SK-N-SH treated with all-trans-retinoic acid at 6 μM for 48 hours (cell line): ENCODE measurements at regions not wholly inside any gene's neighbourhood (a gene's known extent, or its start where the extent isn't known, plus 50 kb on each side); places are given as distances from the start of the nearest gene placed in this dataset.

Experiments
- ATAC-seq: fragments of 200-7000 bp; cut with Tn5 transposase; 3 replicates; pipeline ENCODE4 v1.9.1; 2020; ENCODE audit warnings: mild to moderate bottlenecking, moderate library complexity
- ARNTL ChIP-seq: fragments of 450-650 bp; formaldehyde crosslinking; IDR thresholded peaks from 2 replicates; pipeline ENCODE4 v1.5.0; 2020; ENCODE audit warnings: low read depth, mild to moderate bottlenecking, moderate library complexity, borderline replicate concordance
- BACH2 ChIP-seq: fragments of 250-450 bp; sonication (Bioruptor Pico); IDR thresholded peaks from 2 replicates; pipeline ENCODE4 v1.9.0; 2021; ENCODE audit warnings: mild to moderate bottlenecking, borderline replicate concordance
- ESRRG ChIP-seq: fragments of 250-450 bp; sonication (Bioruptor Pico); IDR thresholded peaks from 2 replicates; pipeline ENCODE4 v1.6.1; 2021; ENCODE audit warnings: mild to moderate bottlenecking
- GLIS3 ChIP-seq: fragments of 250-450 bp; sonication (Bioruptor Pico); IDR thresholded peaks from 2 replicates; pipeline ENCODE4 v1.5.0; 2020; ENCODE audit warnings: mild to moderate bottlenecking, moderate library complexity
- ISL1 ChIP-seq: fragments of 250-450 bp; sonication (Bioruptor Pico); IDR thresholded peaks from 2 replicates; pipeline ENCODE4 v2.1.2; 2022; ENCODE audit warnings: mild to moderate bottlenecking, moderate library complexity
- OSR1 ChIP-seq: fragments of 250-450 bp; sonication (Bioruptor Pico); IDR thresholded peaks from 2 replicates; pipeline ENCODE4 v1.8.0; 2022; ENCODE audit warnings: moderate library complexity, mild to moderate bottlenecking, inconsistent platforms
- PATZ1 ChIP-seq: fragments of 250-450 bp; sonication (Bioruptor Pico); IDR thresholded peaks from 2 replicates; pipeline ENCODE4 v1.8.0; 2020; ENCODE audit warnings: mild to moderate bottlenecking, moderate library complexity, borderline replicate concordance
- PPARA ChIP-seq: fragments of 250-450 bp; sonication (Bioruptor Pico); IDR thresholded peaks from 2 replicates; pipeline ENCODE4 v1.5.0; 2020; ENCODE audit warnings: mild to moderate bottlenecking, borderline replicate concordance
- RARB ChIP-seq: fragments of 250-450 bp; sonication (Bioruptor Pico); IDR thresholded peaks from 2 replicates; pipeline ENCODE4 v1.8.0; 2021; ENCODE audit warnings: mild to moderate bottlenecking, moderate library complexity
- SNAI2 ChIP-seq: fragments of 250-450 bp; sonication (Bioruptor Pico); IDR thresholded peaks from 2 replicates; pipeline ENCODE4 v1.5.0; 2020; ENCODE audit warnings: mild to moderate bottlenecking, moderate library complexity
- TCF4 ChIP-seq: fragments of 250-450 bp; sonication (Bioruptor Pico); IDR thresholded peaks from 2 replicates; pipeline ENCODE4 v1.8.0; 2021; ENCODE audit warnings: mild to moderate bottlenecking, moderate library complexity, borderline replicate concordance
- TOX ChIP-seq: fragments of 250-450 bp; sonication (Bioruptor Pico); IDR thresholded peaks from 2 replicates; pipeline ENCODE4 v1.8.0; 2021; ENCODE audit warnings: mild to moderate bottlenecking, moderate library complexity, borderline replicate concordance
- ZFP3 ChIP-seq: fragments of 250-450 bp; sonication (Bioruptor Pico); IDR thresholded peaks from 2 replicates; pipeline ENCODE4 v1.5.0; 2020; ENCODE audit warnings: mild to moderate bottlenecking, moderate library complexity
- ZFP30 ChIP-seq: fragments of 450-650 bp; formaldehyde crosslinking; IDR thresholded peaks from 2 replicates; pipeline ENCODE4 v1.5.0; 2022; ENCODE audit warnings: mild to moderate bottlenecking, moderate library complexity
- ZNF565 ChIP-seq: fragments of 450-650 bp; formaldehyde crosslinking; conservative IDR thresholded peaks from 2 replicates; pipeline ENCODE4 v1.5.0; 2020; ENCODE audit warnings: low read depth, mild to moderate bottlenecking, moderate library complexity
- ZNF70 ChIP-seq: fragments of 450-650 bp; formaldehyde crosslinking; IDR thresholded peaks from 2 replicates; pipeline ENCODE4 v1.5.0; 2020; ENCODE audit warnings: mild to moderate bottlenecking, moderate library complexity
- ZNF8 ChIP-seq: fragments of 450-650 bp; formaldehyde crosslinking; IDR thresholded peaks from 2 replicates; pipeline ENCODE4 v1.5.0; 2020; ENCODE audit warnings: mild to moderate bottlenecking, moderate library complexity
- TF ChIP-seq, protein P1 (sequence below): fragments of 250-450 bp; sonication (Bioruptor Pico); IDR thresholded peaks from 2 replicates; pipeline ENCODE4 v1.5.0; 2020; ENCODE audit warnings: mild to moderate bottlenecking, moderate library complexity
- TF ChIP-seq, protein P2 (sequence below): fragments of 250-450 bp; sonication (Bioruptor Pico); IDR thresholded peaks from 2 replicates; pipeline ENCODE4 v1.5.1; 2021; ENCODE audit warnings: mild to moderate bottlenecking, moderate library complexity
- TF ChIP-seq, protein P3 (sequence below): fragments of 250-450 bp; sonication (Bioruptor Pico); IDR thresholded peaks from 2 replicates; pipeline ENCODE4 v1.8.0; 2021; ENCODE audit warnings: low read depth, mild to moderate bottlenecking, moderate library complexity, borderline replicate concordance

DNA sequence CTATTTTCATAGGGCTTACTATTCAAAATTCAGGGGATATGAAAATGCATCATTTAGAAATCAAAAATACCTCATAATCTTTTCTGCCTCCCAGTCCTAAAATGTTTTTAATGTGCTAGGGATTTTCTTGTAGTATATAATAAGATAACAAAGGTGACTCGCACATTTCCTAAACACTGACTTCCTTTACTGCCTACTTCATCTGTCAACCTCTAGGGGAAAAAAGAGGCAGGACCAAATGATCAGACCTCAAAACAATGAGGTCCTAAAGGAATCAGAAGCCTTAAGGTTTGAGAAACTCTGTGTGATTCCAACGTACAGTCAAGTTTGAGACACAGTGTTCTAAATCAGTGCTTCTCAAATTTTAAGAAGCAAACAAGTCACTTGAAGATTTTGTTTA lies 56.1 kb upstream of the POU2AF2 start:
- ATAC-seq = no peak
- TF ChIP-seq ZNF565 = no peak

DNA sequence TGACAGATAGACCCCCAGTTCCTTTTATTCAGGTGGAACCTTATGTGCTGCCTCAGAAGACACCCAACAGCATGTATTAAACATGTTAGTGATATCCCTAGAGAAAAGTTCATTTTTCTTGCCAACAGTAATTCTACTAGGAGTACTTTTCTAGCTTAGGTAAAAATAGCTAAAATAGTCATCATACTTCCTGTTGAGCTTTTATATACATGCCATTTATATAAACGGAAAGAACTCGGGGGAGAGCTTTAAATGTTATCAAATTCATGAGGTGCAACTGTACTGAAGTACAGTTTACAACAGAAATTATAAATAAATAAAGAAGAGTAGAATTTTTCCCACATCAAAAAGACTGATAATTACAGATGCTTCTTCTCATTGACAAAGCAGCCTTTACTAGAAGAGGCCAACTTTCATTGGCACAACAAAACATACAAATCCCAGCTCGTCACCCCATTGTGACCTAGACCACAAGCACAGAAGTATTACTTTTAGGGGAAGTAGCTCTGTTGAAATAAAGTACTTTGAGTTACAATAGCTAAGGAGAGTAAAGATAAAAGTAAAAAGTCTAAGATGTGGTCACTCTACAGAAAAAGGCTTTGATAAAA lies 59.1 kb upstream of the POU2AF2 start:
- no peak for ATAC-seq
- TF ChIP-seq TOX (no peak), RARB (no peak), PATZ1 (CRISPR knock-in tag) (no peak), ZFP30 (no peak)
- TF ChIP-seq, all 23 proteins: peak for 0

- peak; percentile 68 for ATAC-seq
- TF ChIP-seq, protein P1, sequence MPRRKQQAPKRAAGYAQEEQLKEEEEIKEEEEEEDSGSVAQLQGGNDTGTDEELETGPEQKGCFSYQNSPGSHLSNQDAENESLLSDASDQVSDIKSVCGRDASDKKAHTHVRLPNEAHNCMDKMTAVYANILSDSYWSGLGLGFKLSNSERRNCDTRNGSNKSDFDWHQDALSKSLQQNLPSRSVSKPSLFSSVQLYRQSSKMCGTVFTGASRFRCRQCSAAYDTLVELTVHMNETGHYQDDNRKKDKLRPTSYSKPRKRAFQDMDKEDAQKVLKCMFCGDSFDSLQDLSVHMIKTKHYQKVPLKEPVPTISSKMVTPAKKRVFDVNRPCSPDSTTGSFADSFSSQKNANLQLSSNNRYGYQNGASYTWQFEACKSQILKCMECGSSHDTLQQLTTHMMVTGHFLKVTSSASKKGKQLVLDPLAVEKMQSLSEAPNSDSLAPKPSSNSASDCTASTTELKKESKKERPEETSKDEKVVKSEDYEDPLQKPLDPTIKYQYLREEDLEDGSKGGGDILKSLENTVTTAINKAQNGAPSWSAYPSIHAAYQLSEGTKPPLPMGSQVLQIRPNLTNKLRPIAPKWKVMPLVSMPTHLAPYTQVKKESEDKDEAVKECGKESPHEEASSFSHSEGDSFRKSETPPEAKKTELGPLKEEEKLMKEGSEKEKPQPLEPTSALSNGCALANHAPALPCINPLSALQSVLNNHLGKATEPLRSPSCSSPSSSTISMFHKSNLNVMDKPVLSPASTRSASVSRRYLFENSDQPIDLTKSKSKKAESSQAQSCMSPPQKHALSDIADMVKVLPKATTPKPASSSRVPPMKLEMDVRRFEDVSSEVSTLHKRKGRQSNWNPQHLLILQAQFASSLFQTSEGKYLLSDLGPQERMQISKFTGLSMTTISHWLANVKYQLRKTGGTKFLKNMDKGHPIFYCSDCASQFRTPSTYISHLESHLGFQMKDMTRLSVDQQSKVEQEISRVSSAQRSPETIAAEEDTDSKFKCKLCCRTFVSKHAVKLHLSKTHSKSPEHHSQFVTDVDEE (CRISPR knock-in tag) = no peak
- no peak for TF ChIP-seq ZNF70 (CRISPR knock-in tag)
- TF ChIP-seq PATZ1 (CRISPR knock-in tag) = no peak
- no peak for TF ChIP-seq OSR1 (CRISPR knock-in tag)
- no peak for TF ChIP-seq ARNTL (CRISPR knock-in tag)
- TF ChIP-seq, protein P2, sequence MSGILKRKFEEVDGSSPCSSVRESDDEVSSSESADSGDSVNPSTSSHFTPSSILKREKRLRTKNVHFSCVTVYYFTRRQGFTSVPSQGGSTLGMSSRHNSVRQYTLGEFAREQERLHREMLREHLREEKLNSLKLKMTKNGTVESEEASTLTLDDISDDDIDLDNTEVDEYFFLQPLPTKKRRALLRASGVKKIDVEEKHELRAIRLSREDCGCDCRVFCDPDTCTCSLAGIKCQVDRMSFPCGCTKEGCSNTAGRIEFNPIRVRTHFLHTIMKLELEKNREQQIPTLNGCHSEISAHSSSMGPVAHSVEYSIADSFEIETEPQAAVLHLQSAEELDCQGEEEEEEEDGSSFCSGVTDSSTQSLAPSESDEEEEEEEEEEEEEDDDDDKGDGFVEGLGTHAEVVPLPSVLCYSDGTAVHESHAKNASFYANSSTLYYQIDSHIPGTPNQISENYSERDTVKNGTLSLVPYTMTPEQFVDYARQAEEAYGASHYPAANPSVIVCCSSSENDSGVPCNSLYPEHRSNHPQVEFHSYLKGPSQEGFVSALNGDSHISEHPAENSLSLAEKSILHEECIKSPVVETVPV (CRISPR knock-in tag) = no peak
- TF ChIP-seq ZFP3 (CRISPR knock-in tag) = no peak
- no peak for TF ChIP-seq ZFP30
- TF ChIP-seq ISL1 (CRISPR knock-in tag) = no peak
- no peak for TF ChIP-seq ZNF8 (CRISPR knock-in tag)
- TF ChIP-seq, protein P3, sequence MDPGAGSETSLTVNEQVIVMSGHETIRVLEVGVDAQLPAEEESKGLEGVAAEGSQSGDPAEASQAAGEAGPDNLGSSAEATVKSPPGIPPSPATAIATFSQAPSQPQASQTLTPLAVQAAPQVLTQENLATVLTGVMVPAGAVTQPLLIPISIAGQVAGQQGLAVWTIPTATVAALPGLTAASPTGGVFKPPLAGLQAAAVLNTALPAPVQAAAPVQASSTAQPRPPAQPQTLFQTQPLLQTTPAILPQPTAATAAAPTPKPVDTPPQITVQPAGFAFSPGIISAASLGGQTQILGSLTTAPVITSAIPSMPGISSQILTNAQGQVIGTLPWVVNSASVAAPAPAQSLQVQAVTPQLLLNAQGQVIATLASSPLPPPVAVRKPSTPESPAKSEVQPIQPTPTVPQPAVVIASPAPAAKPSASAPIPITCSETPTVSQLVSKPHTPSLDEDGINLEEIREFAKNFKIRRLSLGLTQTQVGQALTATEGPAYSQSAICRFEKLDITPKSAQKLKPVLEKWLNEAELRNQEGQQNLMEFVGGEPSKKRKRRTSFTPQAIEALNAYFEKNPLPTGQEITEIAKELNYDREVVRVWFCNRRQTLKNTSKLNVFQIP (CRISPR knock-in tag) = no peak
- TF ChIP-seq ZNF565 = no peak
- no peak for TF ChIP-seq TCF4 (CRISPR knock-in tag)
- TF ChIP-seq PPARA = no peak
- no peak for TF ChIP-seq GLIS3 (CRISPR knock-in tag)
- TF ChIP-seq SNAI2 = no peak
- TF ChIP-seq TOX = no peak
These were observed 60.3 kb upstream of the POU2AF2 start for GRCh38 chr11:111185266-111185665.

DNA sequence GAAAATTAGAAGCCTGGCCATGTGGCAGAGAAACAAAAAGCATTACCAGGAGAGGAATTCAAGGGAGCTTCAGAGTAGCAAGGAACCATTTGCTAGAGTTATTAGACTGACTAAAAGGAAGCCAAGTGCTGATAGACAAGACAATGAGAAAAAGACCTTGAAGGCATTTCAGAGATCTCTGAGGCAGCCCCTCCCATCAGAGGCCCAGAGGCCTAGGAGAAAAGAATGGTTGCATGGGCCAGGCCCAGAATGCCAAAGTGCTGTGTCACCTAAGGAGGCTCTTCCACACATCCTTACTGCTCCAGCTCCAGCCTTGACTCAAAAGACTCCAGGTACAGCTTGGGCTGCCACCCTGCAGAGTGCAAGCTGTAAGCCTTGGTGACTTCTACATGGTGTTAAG lies 61.8 kb upstream of the POU2AF2 start:
- no peak for ATAC-seq
- TF ChIP-seq BACH2 (CRISPR knock-in tag) (no peak), ZNF8 (CRISPR knock-in tag) (no peak), ISL1 (CRISPR knock-in tag) (no peak), PPARA (no peak), ARNTL (CRISPR knock-in tag) (no peak), ESRRG (CRISPR knock-in tag) (no peak), ZNF70 (CRISPR knock-in tag) (no peak), OSR1 (CRISPR knock-in tag) (no peak), TCF4 (CRISPR knock-in tag) (no peak)
- TF ChIP-seq, protein P3 (CRISPR knock-in tag) = no peak
- TF ChIP-seq, protein P1 (CRISPR knock-in tag) = no peak
